PC-9 (cell line): ENCODE measurements at regions not wholly inside any gene's neighbourhood (a gene's known extent, or its start where the extent isn't known, plus 50 kb on each side); places are given as distances from the start of the nearest gene placed in this dataset.

Source experiments
- EZH2 ChIP-seq: fragments of 200-600 bp; sonication (generic); IDR thresholded peaks from 2 replicates; pipeline ENCODE4 v1.8.0; 2017; ENCODE audit warnings: antibody characterized with exemption, low read depth
- TF ChIP-seq, protein P1 (sequence below): fragments of 200-600 bp; sonication (generic); conservative IDR thresholded peaks from 2 replicates; pipeline ENCODE4 v1.6.1; 2017; ENCODE audit warnings: mixed run types, antibody characterized with exemption, mild to moderate bottlenecking, moderate library complexity

- TF ChIP-seq, protein P1, sequence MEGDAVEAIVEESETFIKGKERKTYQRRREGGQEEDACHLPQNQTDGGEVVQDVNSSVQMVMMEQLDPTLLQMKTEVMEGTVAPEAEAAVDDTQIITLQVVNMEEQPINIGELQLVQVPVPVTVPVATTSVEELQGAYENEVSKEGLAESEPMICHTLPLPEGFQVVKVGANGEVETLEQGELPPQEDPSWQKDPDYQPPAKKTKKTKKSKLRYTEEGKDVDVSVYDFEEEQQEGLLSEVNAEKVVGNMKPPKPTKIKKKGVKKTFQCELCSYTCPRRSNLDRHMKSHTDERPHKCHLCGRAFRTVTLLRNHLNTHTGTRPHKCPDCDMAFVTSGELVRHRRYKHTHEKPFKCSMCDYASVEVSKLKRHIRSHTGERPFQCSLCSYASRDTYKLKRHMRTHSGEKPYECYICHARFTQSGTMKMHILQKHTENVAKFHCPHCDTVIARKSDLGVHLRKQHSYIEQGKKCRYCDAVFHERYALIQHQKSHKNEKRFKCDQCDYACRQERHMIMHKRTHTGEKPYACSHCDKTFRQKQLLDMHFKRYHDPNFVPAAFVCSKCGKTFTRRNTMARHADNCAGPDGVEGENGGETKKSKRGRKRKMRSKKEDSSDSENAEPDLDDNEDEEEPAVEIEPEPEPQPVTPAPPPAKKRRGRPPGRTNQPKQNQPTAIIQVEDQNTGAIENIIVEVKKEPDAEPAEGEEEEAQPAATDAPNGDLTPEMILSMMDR = no peak
- TF ChIP-seq EZH2 = no peak
Measured at GRCh38 chr3:180408654-180409053, 193.3 kb upstream of the TTC14 start.
